ENCODE measurements at regions not wholly inside any gene's neighbourhood (a gene's known extent, or its start where the extent isn't known, plus 50 kb on each side); places are given as distances from the start of the nearest gene placed in this dataset.
"Not testable (repeated sequence)": the region's sequence is repeated elsewhere in the genome, so short reads cannot be mapped to it uniquely, and the experiment has no call there.

DNA sequence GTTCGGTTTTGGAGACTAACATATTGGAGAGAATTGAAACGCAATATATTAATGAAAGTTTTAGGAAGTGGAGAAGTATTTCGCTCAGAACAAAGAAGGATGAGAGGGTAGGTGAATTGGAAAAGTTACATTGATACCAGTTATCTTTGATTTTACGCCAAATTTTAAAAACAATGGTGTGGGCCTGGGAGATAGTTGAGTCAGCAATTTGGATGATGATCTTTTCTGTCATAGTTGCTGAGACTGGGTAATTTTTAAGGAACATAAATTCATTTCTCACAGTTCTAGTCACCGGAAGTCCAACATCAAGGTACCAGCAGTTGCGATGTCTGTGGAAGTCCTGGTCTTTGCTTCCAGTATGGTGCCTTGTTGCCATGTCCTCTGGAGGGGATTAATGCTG, 644.8 kb upstream of the LCORL start:
- DNase-seq (ENCODE audit: low read depth), result no peak

GRCh38 chr4:18664171-18664570, 642.6 kb upstream of the LCORL start:
- no peak for DNase-seq (ENCODE audit: low read depth)

- DNase-seq (ENCODE audit: low read depth), result no peak
Measured at GRCh38 chr4:18645351-18645750, 623.8 kb upstream of the LCORL start.

- DNase-seq (ENCODE audit: low read depth), result no peak
Measured at GRCh38 chr4:18641334-18641733, 619.8 kb upstream of the LCORL start.

DNA sequence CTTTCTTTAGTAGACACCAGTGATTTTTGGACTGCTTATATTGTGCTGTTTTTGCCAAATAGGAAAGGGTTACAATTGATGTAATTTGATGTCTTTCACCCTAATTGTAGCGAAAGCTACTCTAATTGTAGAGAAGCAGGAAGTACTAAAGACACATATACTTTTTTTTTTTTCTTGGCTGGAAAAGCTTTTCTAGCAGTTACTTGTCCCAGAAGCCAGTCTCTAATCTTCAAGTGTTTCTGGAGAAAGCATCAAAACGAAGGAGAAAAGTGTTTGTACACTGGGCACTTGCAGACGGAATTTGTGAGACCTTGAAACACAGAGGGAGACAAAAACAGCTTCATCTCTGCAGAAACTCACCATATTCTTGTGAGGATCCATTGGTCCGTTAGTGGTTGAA, 616.5 kb upstream of the LCORL start:
- no peak for DNase-seq (ENCODE audit: low read depth)

- no peak for DNase-seq (ENCODE audit: low read depth)
Measured at GRCh38 chr4:18636001-18636585, 614.5 kb upstream of the LCORL start.

- no peak for DNase-seq (ENCODE audit: low read depth)
Measured at GRCh38 chr4:18635531-18635930, 614.0 kb upstream of the LCORL start.

GRCh38 chr4:18631586-18631985, 610.0 kb upstream of the LCORL start:
- DNase-seq (ENCODE audit: low read depth), result no peak

DNA sequence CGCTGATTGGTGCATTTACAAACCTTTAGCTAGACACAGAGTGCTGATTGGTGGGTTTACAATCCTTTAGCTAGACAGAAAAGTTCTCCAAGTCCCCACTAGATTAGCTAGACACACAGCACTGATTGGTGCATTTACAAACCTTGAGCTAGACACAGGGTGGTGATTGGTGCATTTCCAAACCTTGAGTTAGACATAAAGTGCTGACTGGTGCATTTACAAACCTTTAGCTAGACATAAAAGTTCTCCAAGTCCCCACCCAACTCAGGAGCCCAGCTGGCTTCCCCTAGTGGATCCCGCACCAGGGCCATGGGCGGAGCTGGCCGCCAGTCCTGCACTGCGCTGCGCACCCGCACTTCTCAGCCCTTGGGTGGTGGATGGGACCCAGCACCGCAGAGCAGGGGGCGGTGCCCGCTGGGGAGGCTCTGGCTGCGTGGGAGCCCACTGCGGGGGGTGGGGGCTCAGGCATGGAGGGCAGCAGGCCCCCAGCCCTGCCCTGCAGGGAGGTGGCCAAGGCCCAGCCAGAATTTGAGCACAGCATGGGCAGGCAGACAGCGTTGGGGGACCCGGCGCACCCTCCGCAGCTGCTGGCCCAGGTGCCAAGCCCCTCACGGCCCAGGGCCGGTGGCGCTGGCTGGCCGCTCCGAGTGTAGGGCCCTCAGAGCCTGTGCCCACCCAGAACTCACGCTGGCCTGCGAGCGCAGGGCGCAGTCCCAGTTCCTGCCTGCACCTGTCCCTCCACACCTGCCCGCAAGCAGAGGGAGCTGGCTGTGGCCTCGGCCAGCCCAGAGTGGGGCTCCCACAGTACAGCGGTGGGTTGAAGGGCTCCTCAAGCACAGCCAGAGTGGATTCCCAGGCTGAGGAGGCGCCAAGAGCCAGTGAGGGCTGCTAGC, 608.9 kb upstream of the LCORL start:
- DNase-seq (ENCODE audit: low read depth), result no peak

GRCh38 chr4:18627447-18628005, 606.0 kb upstream of the LCORL start:
- no peak for DNase-seq (ENCODE audit: low read depth)

GRCh38 chr4:18626996-18627395, 605.4 kb upstream of the LCORL start:
- no peak for DNase-seq (ENCODE audit: low read depth)

DNA sequence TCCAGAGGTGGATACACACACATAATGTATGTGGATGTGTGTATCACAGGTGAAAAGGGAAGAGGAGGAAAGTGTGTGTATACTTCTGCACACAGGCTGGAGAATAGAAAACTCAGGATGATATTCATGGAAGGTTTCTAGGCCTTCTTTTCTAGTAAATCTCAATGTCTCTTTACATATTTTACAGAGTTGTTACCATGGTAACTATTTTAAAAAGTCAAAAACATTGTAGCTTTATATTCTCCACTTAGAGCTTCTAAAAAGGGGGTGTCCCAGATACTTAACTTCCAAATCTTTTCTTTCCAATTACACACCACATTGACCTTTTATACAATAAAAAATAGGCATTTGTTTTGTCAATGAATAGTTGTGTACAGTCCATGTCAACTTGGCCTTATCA, 604.8 kb upstream of the LCORL start:
- no peak for DNase-seq (ENCODE audit: low read depth)

- no peak for DNase-seq (ENCODE audit: low read depth)
Measured at GRCh38 chr4:18621186-18621585, 599.6 kb upstream of the LCORL start.

DNA sequence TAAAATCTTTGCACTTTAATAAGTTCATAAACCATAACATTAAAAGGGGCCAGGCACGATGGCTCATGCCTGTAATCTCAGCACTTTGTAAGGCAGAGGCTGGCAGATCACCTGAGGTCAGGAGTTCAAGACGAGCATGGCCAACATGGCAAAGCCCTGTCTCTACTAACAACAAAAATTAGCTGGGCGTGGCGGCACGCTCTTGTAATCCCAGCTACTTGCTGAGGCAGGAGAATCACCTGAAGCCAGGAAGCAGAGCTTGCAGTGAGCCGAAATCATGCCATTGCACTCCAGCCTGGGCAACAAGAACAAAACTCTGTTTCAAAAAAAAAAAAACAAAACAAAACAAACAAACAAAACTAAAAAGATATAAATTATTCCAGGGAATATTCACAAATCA, 595.2 kb upstream of the LCORL start:
- no peak for DNase-seq (ENCODE audit: low read depth)

DNA sequence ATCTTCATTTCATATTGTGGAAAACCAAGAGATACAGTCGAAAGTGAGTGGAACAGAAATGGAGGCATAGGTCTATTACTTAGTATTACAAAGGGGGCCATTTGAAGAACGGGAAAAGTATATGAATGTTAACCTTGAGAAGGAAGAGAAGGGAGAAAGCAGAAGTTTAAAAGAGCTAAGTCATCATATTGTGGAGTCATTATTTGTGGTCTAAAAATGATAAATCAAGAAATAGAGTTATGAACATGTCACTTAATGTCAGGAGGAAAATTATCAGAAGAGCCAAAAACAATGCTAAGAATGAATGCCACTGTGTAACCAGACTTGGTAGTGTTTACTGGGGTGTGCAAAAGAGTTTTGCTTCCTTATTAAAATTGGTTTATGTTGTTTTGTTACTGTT, 589.5 kb upstream of the LCORL start:
- DNase-seq (ENCODE audit: low read depth), result no peak

DNA sequence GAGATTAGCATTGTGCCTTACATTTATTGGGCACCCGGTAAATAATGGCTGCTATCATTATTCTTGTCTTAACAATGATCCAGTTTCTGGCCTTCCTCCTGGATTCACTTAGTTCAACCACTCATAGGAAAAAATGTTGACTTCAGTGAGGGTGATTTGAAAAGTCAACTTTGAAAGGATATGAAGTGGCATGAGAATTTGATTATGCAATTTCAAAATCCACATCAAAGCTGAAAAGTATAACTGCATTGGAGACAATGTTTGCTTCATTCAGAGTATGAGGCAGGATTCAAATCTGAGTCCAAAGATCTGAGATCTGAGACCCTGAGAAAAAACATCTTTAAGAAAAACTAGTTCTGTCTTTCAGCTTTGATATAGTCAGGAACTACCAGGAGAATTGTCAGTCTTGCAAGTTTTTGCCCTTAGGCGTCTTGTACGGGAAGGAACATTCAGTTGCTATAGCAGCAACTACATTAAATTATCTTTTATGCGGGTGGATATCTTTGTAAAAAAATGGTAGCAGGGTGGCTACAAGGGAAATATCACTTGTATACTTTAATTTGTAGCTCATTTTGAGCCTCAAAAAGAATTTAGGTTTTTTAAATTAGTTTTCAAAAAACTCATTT, 587.5 kb upstream of the LCORL start:
- DNase-seq (ENCODE audit: low read depth), result no peak

- not testable (repeated sequence) for DNase-seq (ENCODE audit: low read depth)
Measured at GRCh38 chr4:18602610-18603009, 581.1 kb upstream of the LCORL start.

GRCh38 chr4:18593297-18594002, 571.9 kb upstream of the LCORL start:
- peak; percentile 64 for DNase-seq (ENCODE audit: low read depth)

DNA sequence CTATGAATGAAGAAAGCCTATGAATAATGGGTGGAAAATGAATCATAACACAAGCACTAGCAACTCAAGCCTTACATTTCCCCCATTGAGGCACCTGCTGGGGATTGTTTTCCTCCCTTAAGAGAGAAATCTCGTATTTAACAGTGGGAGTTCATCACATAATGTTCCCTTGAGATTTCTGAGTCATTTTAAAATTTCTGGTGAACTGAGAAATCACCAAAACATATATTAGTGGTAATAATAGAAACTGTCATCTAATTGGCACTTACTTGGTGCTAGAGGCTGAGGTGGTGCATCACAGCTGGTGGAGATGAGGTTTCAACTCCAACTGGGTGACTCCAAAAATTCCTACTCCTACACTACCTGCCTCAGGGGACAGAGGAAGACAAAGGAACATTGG, 561.3 kb upstream of the LCORL start:
- no peak for DNase-seq (ENCODE audit: low read depth)

GRCh38 chr4:18578307-18578706, 556.8 kb upstream of the LCORL start:
- no peak for DNase-seq (ENCODE audit: low read depth)

DNA sequence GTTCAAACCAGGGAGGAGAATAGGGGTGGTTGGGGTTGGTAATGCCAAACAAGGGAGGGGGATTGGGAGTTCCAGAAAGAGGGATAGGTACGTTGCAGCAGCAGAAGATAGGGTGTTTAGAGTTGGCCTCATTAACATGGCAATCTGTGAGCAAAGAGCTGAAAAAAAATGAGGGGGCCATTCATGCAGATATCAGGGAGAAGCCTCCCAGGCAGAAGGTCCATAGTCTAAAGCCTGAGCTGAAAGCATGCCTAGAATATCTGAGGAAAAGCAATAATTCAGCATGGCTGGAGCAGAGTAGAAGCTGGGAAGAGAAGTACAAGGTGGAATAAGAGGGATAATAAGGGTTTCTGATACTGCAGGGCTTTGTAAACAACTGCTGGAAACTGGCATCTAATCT, 550.9 kb upstream of the LCORL start:
- no peak for DNase-seq (ENCODE audit: low read depth)

- no peak for DNase-seq (ENCODE audit: low read depth)
Measured at GRCh38 chr4:18571301-18571761, 549.8 kb upstream of the LCORL start.
